ENCODE measurements at regions not wholly inside any gene's neighbourhood (a gene's known extent, or its start where the extent isn't known, plus 50 kb on each side); places are given as distances from the start of the nearest gene placed in this dataset.

- no peak for DNase-seq (ENCODE audit: low spot score)
These were observed 64.2 kb downstream of the GJA1 start for GRCh38 chr6:121499666-121500065.

- DNase-seq (ENCODE audit: low spot score), result no peak
These were observed 68.1 kb downstream of the GJA1 start for GRCh38 chr6:121503589-121503991.

- DNase-seq (ENCODE audit: low spot score), result no peak
These were observed 68.8 kb downstream of the GJA1 start for GRCh38 chr6:121504227-121504626.

- DNase-seq (ENCODE audit: low spot score), result no peak
These were observed 69.8 kb downstream of the GJA1 start for GRCh38 chr6:121505284-121505683.

- DNase-seq (ENCODE audit: low spot score), result no peak
These were observed 71.6 kb downstream of the GJA1 start for GRCh38 chr6:121506761-121507754.

- DNase-seq (ENCODE audit: low spot score), result no peak
These were observed 75.2 kb downstream of the GJA1 start for GRCh38 chr6:121510568-121511177.

GRCh38 chr6:121515630-121516265 is 80.3 kb downstream of the GJA1 start:
- DNase-seq (ENCODE audit: low spot score), result no peak

- no peak for DNase-seq (ENCODE audit: low spot score)
These were observed 80.9 kb downstream of the GJA1 start for GRCh38 chr6:121516331-121516730.

- DNase-seq (ENCODE audit: low spot score), result no peak
These were observed 85.1 kb downstream of the GJA1 start for GRCh38 chr6:121520337-121521163.

GRCh38 chr6:121521164-121521555 is 85.7 kb downstream of the GJA1 start:
- no peak for DNase-seq (ENCODE audit: low spot score)

GRCh38 chr6:121522265-121522664 is 86.8 kb downstream of the GJA1 start:
- DNase-seq (ENCODE audit: low spot score), result no peak

- no peak for DNase-seq (ENCODE audit: low spot score)
These were observed 87.4 kb downstream of the GJA1 start for GRCh38 chr6:121522771-121523386.

- no peak for DNase-seq (ENCODE audit: low spot score)
These were observed 88.2 kb downstream of the GJA1 start for GRCh38 chr6:121523628-121524027.

- DNase-seq (ENCODE audit: low spot score), result no peak
These were observed 90.8 kb downstream of the GJA1 start for GRCh38 chr6:121526282-121526681.

- DNase-seq (ENCODE audit: low spot score), result no peak
These were observed 96.3 kb downstream of the GJA1 start for GRCh38 chr6:121531658-121532169.

GRCh38 chr6:121533321-121533841 is 97.9 kb downstream of the GJA1 start:
- no peak for DNase-seq (ENCODE audit: low spot score)

GRCh38 chr6:121535777-121536176 is 100.3 kb downstream of the GJA1 start:
- DNase-seq (ENCODE audit: low spot score), result no peak

- DNase-seq (ENCODE audit: low spot score), result no peak
These were observed 100.9 kb downstream of the GJA1 start for GRCh38 chr6:121536345-121536744.

GRCh38 chr6:121539439-121539838 is 104.0 kb downstream of the GJA1 start:
- DNase-seq (ENCODE audit: low spot score), result no peak

GRCh38 chr6:121540210-121540609 is 104.8 kb downstream of the GJA1 start:
- DNase-seq (ENCODE audit: low spot score), result no peak

GRCh38 chr6:121544691-121545090 is 109.2 kb downstream of the GJA1 start:
- DNase-seq (ENCODE audit: low spot score), result no peak
